BJ (cell line): ENCODE measurements at regions not wholly inside any gene's neighbourhood (a gene's known extent, or its start where the extent isn't known, plus 50 kb on each side); places are given as distances from the start of the nearest gene placed in this dataset.
"Not testable (repeated sequence)": the region's sequence is repeated elsewhere in the genome, so short reads cannot be mapped to it uniquely, and the experiment has no call there.

Experiments used
- CTCF ChIA-PET: fragments of 350-600 bp; formaldehyde crosslinking; extraction: SDS; loops from one replicate; lab custom pipeline; 2021; ENCODE audit warnings: antibody characterized with exemption, inconsistent platforms; lab: Yijun Ruan, JAX
- POLR2A ChIA-PET: fragments of 300-600 bp; sonication (Branson Sonifier 250); formaldehyde crosslinking; extraction: SDS; loops from one replicate; lab custom pipeline; 2021; ENCODE audit warnings: antibody characterized with exemption; lab: Charles Lee
- DNase-seq: peaks from one replicate; pipeline ENCODE4 v3.0.0-alpha.2; 2011; ENCODE audit warnings: low read depth
- H3K27me3 ChIP-seq: 2 replicates; pipeline ENCODE4 v1.6.0; 2011; ENCODE audit warnings: low read length; ENCODE audit not compliant: control insufficient read depth, insufficient read depth
- H3K36me3 ChIP-seq: 2 replicates; pipeline ENCODE4 v1.5.1; 2011; ENCODE audit warnings: low read length; ENCODE audit not compliant: control insufficient read depth, insufficient read depth
- H3K4me3 ChIP-seq: 2 replicates; pipeline ENCODE4 v1.5.1; 2011; ENCODE audit warnings: low read depth, mild to moderate bottlenecking, control low read depth, low read length
- CTCF ChIP-seq: IDR thresholded peaks from 2 replicates; pipeline ENCODE4 v1.5.1; 2011; ENCODE audit warnings: low read depth, mild to moderate bottlenecking, control low read depth, inconsistent platforms, low read length, moderate library complexity; ENCODE audit not compliant: insufficient read depth

GRCh38 chr20:17891131-17891530, 77.5 kb downstream of the SNX5 start:
- H3K36me3 ChIP-seq, H3K4me3 ChIP-seq, POLR2A ChIA-PET, DNase-seq, H3K27me3 ChIP-seq: not testable (repeated sequence)
- CTCF ChIA-PET: interaction anchor here (1.2 to 1.8 kb wide), 2 partner anchors 46 to 209 kb away, joined by 3 to 5 read pairs; partner anchors contain the start of gene RRBP1

DNA sequence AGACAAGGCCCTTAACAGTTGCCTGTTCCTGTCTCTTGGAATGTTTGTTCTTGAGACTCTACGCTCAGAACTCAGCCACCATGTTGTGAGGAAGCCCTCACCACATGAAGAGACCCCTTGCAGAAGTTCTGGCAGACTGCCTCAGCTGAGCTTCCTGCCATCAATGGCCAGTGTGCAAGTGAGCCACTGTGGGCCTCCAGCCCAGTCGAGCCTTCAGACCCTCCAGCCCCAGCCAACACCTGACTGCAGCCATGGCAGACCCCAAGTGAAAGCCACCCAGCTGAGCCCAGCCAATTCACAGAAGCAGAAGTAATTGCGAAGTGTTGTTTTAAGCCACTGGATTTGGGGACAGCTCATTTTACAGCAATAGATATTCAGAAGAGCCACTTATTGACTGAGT, 78.3 kb downstream of the SNX5 start:
- ChIA-PET POLR2A (no interaction called here), CTCF (no interaction called here)
- no peak for TF ChIP-seq CTCF
- H3K4me3 ChIP-seq: no peak overlapping the region
- DNase-seq: no peak
- no peaks in the 10 kb centered on the region; the same call in 1 of the 2 replicates for H3K36me3 ChIP-seq
- H3K27me3 ChIP-seq: no peaks in the 10 kb centered on the region

- DNase-seq: no peak
- TF ChIP-seq CTCF: peak; percentile 32
- ChIA-PET CTCF (no interaction called here), POLR2A (no interaction called here)
- no peaks in the 10 kb centered on the region; the same call in none of the 2 replicates for H3K36me3 ChIP-seq
- H3K27me3 ChIP-seq: no peaks in the 10 kb centered on the region
- H3K4me3 ChIP-seq: no peak overlapping the region
These were observed 79.4 kb downstream of the SNX5 start for GRCh38 chr20:17889226-17889625.

GRCh38 chr20:17888044-17888443, 80.5 kb downstream of the SNX5 start:
- no peaks in the 10 kb centered on the region for H3K27me3 ChIP-seq
- ChIA-PET POLR2A (no interaction called here), CTCF (interaction anchor here (1.2 kb wide), 1 partner anchor 206 kb away, joined by 5 read pairs; the partner anchor contains the start of gene RRBP1)
- no peak for DNase-seq
- TF ChIP-seq CTCF: no peak
- H3K4me3 ChIP-seq: no peak overlapping the region
- no peaks in the 10 kb centered on the region; the same call in 1 of the 2 replicates for H3K36me3 ChIP-seq

GRCh38 chr20:17887331-17888030, 81.1 kb downstream of the SNX5 start:
- Histone ChIP-seq H3K27me3 (no peaks in the 10 kb centered on the region), H3K4me3 (no peak overlapping the region), H3K36me3 (no peaks in the 10 kb centered on the region; the same call in 1 of the 2 replicates)
- no peak for DNase-seq
- ChIA-PET CTCF (interaction anchor here (1.2 kb wide), 1 partner anchor 206 kb away, joined by 5 read pairs; the partner anchor contains the start of gene RRBP1), POLR2A (no interaction called here)
- TF ChIP-seq CTCF: no peak
